BLaER1 treated with 17β-estradiol and CSF1 and Interleukin-3, amounts not matched to agents 10 nM and 100 nM (cell line): ENCODE measurements at regions not wholly inside any gene's neighbourhood (a gene's known extent, or its start where the extent isn't known, plus 50 kb on each side); places are given as distances from the start of the nearest gene placed in this dataset.

Experiments
- H3K27ac ChIP-seq, 11 experiments: shearing (Covaris generic); formaldehyde crosslinking; 2 replicates each; pipeline ENCODE4 v1.8.1; 2022
- H3K27me3 ChIP-seq, 11 experiments: shearing (Covaris generic); formaldehyde crosslinking; 2 replicates each; pipeline ENCODE4 v1.8.1; 2022
- H3K36me3 ChIP-seq, 11 experiments: shearing (Covaris generic); formaldehyde crosslinking; 2 replicates each; pipeline ENCODE4 v1.8.1; 2022
- H3K4me1 ChIP-seq, 10 experiments: shearing (Covaris generic); formaldehyde crosslinking; 2 replicates each; pipeline ENCODE4 v1.8.1; 2022
- H3K4me2 ChIP-seq, 11 experiments: shearing (Covaris generic); formaldehyde crosslinking; 2 replicates each; pipeline ENCODE4 v1.8.1; 2022
- H3K4me3 ChIP-seq, 10 experiments: shearing (Covaris generic); formaldehyde crosslinking; 2 replicates each; pipeline ENCODE4 v1.8.1; 2022
- H3K9ac ChIP-seq, 11 experiments: shearing (Covaris generic); formaldehyde crosslinking; 2 replicates each; pipeline ENCODE4 v1.8.1; 2022
- H3K9me3 ChIP-seq, 11 experiments: shearing (Covaris generic); formaldehyde crosslinking; replicated peaks in 1 of 11; 2 replicates each; pipeline ENCODE4 v1.8.1; 2022
- H4K20me1 ChIP-seq, 11 experiments: shearing (Covaris generic); formaldehyde crosslinking; 2 replicates each; pipeline ENCODE4 v1.8.1; 2022
- Cebpa-rat ChIP-seq, 11 experiments: shearing (Covaris generic); IDR thresholded peaks; 2 replicates each; pipeline ENCODE4 v1.8.1; 2022

DNA sequence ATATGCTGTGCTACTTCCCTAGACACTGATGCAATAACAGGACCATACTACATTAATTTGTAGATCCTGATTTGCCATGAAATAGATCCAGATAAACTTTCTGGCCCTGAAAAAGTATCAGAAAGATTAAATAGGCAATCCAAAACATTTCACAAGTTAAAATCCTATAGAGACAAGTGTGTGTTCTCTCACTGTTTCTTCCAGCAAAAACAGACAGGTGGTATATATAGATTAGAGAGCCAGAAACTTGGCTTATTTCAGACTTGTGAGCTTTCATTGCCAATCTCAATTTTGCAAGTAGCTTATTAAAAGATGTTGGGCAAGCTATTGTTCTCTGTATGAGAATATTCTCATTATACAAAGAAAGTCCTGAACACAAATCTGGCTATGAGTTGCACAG lies 289.1 kb upstream of the MANEA start:
- no peak overlapping the region for H3K9ac ChIP-seq
- no peak overlapping the region for H3K4me2 ChIP-seq
- no peak overlapping the region for H3K4me3 ChIP-seq
- no peaks in the 10 kb centered on the region for H3K9me3 ChIP-seq
- no peak overlapping the region for H3K27ac ChIP-seq
- TF ChIP-seq Cebpa-rat (IDR thresholded peaks at IDR 0.05): no peak
- H3K27me3 ChIP-seq: no peaks in the 10 kb centered on the region
- no peaks in the 10 kb centered on the region; a peak in 1 of 22 replicates for H4K20me1 ChIP-seq
- H3K4me1 ChIP-seq: peaks cover 0 to 9% (median 2%) of the 10 kb centered on the region in 10 experiments; a peak in 5 of 20 replicates
- H3K36me3 ChIP-seq: no peaks in the 10 kb centered on the region

DNA sequence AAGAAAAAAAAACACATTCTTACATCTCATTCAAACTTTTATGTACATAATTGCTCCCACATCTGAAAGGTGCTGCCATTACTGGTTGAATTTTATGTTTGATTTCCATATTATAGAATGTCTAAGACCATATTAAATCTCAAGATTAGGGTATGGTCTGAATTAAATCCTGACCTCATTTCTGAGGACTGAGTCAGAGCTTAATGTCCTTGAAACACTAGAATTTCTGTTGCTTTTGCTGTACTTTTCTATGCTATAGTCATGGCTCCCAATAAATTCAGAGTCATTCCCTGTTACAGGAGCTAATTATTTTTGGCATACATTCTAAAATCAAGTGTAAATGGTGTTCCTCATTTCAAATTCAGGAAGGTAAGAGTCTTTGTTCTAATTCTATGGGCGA lies 285.3 kb upstream of the MANEA start:
- H3K36me3 ChIP-seq: no peaks in the 10 kb centered on the region
- no peaks in the 10 kb centered on the region for H4K20me1 ChIP-seq
- H3K4me3 ChIP-seq: no peak overlapping the region
- TF ChIP-seq Cebpa-rat (IDR thresholded peaks at IDR 0.05): no peak
- no peaks in the 10 kb centered on the region for H3K9me3 ChIP-seq
- H3K9ac ChIP-seq: no peak overlapping the region
- no peak overlapping the region for H3K4me2 ChIP-seq
- H3K4me1 ChIP-seq: no peaks in the 10 kb centered on the region
- H3K27me3 ChIP-seq: no peaks in the 10 kb centered on the region
- H3K27ac ChIP-seq: no peak overlapping the region

DNA sequence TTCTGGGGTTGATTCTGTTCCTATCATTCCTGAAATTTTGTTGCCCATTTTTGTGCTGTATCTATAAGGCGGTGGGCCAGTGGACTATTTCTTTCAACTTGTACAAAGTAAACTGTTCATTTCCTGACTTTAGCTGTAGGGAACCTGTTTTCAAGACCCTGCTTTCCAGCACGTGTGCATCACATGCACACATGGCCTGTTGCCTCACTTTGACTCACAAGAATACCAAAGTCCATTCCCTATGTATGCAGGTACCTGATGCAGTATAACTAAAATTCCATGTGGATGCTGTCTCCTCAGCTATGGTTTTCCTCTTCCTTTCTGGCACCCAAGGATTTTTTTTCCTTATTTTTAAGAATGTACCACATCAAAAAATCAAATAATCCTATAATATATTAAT lies 284.1 kb upstream of the MANEA start:
- no peaks in the 10 kb centered on the region for H3K4me1 ChIP-seq
- no peaks in the 10 kb centered on the region for H3K27me3 ChIP-seq
- no peak overlapping the region for H3K27ac ChIP-seq
- no peaks in the 10 kb centered on the region for H3K9me3 ChIP-seq
- no peak overlapping the region for H3K4me2 ChIP-seq
- no peak overlapping the region for H3K9ac ChIP-seq
- no peaks in the 10 kb centered on the region for H4K20me1 ChIP-seq
- no peak overlapping the region for H3K4me3 ChIP-seq
- no peak for TF ChIP-seq Cebpa-rat (IDR thresholded peaks at IDR 0.05)
- H3K36me3 ChIP-seq: no peaks in the 10 kb centered on the region

DNA sequence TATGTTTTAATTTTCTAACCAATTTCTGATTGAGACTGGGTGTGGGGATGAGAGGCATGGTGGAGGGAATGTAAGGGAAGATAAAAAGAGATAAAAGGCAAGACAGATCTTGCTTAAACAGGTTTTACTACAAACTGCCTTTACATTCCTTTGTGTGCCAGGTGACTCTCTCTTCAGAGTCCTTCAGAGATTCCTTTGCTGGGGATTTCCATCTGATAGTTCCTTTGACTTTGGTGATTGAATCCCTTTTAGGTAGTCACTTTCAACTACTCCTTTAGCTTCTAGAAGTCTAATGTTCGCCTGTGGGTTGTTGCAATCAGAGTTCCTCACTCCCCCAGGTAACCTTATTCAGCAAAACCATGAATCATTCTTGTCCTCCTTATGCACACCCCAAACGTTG lies 283.3 kb upstream of the MANEA start:
- Histone ChIP-seq H3K4me3 (no peak overlapping the region), H3K36me3 (no peaks in the 10 kb centered on the region), H4K20me1 (no peaks in the 10 kb centered on the region), H3K27me3 (no peaks in the 10 kb centered on the region), H3K9ac (no peak overlapping the region), H3K27ac (no peak overlapping the region), H3K9me3 (no peaks in the 10 kb centered on the region), H3K4me2 (no peak overlapping the region), H3K4me1 (no peaks in the 10 kb centered on the region)
- TF ChIP-seq Cebpa-rat (IDR thresholded peaks at IDR 0.05): no peak

DNA sequence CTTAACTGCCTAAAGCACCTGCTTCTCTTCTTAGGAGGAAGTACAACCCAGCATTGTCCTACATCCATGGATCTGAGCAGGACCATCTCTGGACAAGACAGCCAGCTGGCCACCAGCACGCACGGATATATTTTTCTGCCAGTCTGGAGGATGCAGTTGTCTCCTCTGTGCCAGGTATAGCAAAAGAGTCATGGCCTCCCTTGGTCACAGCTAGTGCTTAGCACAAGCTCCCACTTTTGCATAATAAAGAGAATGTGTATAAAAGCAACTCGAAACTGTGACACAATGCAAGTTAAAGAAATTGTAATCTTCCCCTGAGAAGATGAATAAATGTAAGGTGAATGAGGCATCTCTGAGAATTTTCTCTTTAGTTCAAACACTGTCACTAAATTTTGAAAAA lies 267.8 kb upstream of the MANEA start:
- TF ChIP-seq Cebpa-rat (IDR thresholded peaks at IDR 0.05): no peak
- H3K4me1 ChIP-seq: no peaks in the 10 kb centered on the region
- no peaks in the 10 kb centered on the region for H3K27me3 ChIP-seq
- H3K27ac ChIP-seq: no peak overlapping the region
- no peaks in the 10 kb centered on the region for H3K36me3 ChIP-seq
- H4K20me1 ChIP-seq: no peaks in the 10 kb centered on the region
- no peaks in the 10 kb centered on the region for H3K9me3 ChIP-seq
- no peak overlapping the region for H3K9ac ChIP-seq
- H3K4me3 ChIP-seq: no peak overlapping the region
- no peak overlapping the region for H3K4me2 ChIP-seq

DNA sequence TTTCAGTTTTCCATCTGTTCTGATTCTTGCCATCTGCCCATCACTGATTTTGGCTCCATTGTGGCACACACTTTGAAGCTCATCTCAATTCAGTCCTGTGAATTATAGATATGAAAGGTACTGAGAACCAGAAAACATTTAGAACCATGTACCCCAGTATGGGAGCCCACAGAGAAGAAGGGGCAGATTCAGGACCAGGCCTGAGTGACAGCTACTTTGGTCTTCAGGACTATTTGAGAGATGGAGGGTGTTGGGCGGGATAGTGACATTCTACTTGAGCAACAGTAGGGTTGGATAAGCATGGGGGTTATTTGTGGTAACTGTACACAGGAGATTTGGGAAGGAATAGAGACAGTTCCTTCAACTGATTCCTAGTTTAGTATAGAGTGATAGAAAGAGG lies 259.2 kb upstream of the MANEA start:
- Histone ChIP-seq H3K27me3 (no peaks in the 10 kb centered on the region), H4K20me1 (no peaks in the 10 kb centered on the region), H3K4me2 (no peak overlapping the region), H3K36me3 (no peaks in the 10 kb centered on the region), H3K4me3 (no peak overlapping the region), H3K9ac (no peak overlapping the region), H3K4me1 (no peaks in the 10 kb centered on the region), H3K27ac (no peak overlapping the region), H3K9me3 (no peaks in the 10 kb centered on the region)
- no peak for TF ChIP-seq Cebpa-rat (IDR thresholded peaks at IDR 0.05)

DNA sequence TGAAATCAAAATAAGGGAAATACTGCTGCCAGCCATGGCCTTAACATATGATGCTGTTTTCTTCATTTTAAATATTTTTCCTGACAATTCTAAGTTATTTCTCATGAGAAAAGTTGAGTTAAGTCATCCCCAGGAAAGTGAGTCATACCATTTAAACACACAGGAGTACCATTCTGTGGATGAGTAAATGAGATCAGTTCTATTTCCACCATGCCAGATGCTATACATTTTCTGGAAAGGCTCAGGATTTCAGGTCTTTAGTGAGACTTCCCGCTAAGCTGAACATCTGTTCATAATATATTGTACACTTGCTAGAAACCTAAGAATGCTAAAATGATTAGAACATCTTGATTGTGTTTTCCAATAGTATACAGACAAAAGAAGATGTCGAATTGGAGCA lies 256.2 kb upstream of the MANEA start:
- TF ChIP-seq Cebpa-rat (IDR thresholded peaks at IDR 0.05): no peak
- no peaks in the 10 kb centered on the region for H3K27me3 ChIP-seq
- no peaks in the 10 kb centered on the region for H3K9me3 ChIP-seq
- H3K27ac ChIP-seq: no peak overlapping the region
- no peak overlapping the region for H3K9ac ChIP-seq
- no peaks in the 10 kb centered on the region for H4K20me1 ChIP-seq
- no peaks in the 10 kb centered on the region for H3K36me3 ChIP-seq
- H3K4me1 ChIP-seq: no peaks in the 10 kb centered on the region
- H3K4me2 ChIP-seq: no peak overlapping the region
- no peak overlapping the region for H3K4me3 ChIP-seq

DNA sequence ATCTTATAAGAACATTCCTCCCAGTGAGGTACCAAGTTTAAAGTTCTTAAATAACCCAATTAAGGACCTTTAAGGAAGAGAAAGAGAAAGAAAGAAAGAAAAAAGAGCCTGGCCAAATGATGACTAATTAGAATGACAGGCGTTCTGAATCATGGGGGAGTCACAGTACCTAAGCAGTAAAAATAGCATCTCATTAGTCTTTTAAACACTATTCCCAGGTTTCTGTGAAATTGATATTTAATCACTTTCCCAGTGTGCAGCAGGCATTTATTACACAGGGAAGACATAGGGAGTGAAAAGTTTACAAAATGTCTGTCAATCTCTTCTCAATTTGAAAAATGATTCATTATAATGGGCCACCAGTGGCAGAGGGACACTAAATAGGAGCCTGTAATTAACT lies 251.4 kb upstream of the MANEA start:
- Histone ChIP-seq H3K9me3 (no peaks in the 10 kb centered on the region), H4K20me1 (no peaks in the 10 kb centered on the region), H3K9ac (no peak overlapping the region), H3K27me3 (no peaks in the 10 kb centered on the region), H3K36me3 (no peaks in the 10 kb centered on the region), H3K4me2 (no peak overlapping the region), H3K27ac (no peak overlapping the region), H3K4me3 (no peak overlapping the region), H3K4me1 (no peaks in the 10 kb centered on the region)
- no peak for TF ChIP-seq Cebpa-rat (IDR thresholded peaks at IDR 0.05)

DNA sequence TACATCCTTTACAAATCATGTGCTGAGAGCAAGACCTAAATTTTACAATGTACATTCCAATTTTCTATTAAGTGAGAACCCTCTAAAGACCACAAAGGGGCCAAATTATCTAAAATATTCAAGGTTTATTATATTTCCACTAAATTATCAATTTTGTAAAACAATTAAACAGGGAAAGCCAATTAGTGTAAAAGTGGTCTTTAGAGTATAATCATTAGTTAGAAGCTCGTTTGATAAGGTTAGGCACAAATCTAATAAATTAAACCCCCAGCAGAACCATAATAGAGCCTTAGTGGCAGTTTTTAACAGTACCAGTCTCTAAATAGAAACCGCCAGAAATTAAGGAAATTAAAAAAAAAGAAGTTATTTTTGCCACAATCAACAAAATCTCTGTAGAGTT lies 249.1 kb upstream of the MANEA start:
- H3K27ac ChIP-seq: no peak overlapping the region
- H4K20me1 ChIP-seq: no peaks in the 10 kb centered on the region
- no peaks in the 10 kb centered on the region for H3K27me3 ChIP-seq
- H3K36me3 ChIP-seq: no peaks in the 10 kb centered on the region
- no peak overlapping the region for H3K9ac ChIP-seq
- no peak overlapping the region for H3K4me3 ChIP-seq
- no peaks in the 10 kb centered on the region for H3K4me1 ChIP-seq
- H3K4me2 ChIP-seq: no peak overlapping the region
- no peak for TF ChIP-seq Cebpa-rat (IDR thresholded peaks at IDR 0.05)
- H3K9me3 ChIP-seq: no peaks in the 10 kb centered on the region

DNA sequence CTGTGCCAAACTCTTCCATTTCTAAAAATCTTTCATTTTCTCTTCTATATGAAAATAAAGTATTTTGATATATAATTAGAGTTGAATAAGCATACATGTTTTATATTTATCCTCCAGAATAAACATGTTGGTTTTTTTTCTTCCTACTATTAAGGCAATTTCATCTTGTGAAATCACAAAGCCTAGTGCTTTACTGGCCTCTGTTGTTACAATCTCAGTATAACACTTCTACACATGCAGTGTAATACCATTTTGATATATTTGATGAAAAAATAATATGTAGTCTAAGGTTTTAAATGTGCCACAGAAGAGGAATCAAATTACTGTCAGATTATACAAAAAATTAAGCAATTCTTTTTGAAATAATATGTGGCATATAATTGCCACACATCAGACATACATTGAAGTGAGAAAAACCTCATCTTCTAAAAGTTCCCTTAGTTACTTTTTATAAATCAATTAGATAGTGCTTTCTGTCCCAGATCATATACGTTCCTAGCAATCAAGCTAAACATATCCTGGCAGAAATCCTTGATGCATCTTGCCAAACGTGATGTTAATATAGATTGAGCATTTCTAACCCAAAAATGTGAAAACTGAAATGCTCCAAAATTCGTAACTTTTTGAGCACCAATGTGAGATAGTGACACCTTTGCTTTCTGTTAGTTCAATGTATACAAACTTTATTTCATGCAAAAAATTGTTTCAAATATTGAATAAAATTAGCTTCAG lies 225.1 kb upstream of the MANEA start:
- H3K4me3 ChIP-seq: no peak overlapping the region
- no peaks in the 10 kb centered on the region for H3K9me3 ChIP-seq
- H3K27me3 ChIP-seq: no peaks in the 10 kb centered on the region

More for the DNA sequence above, 225.1 kb upstream of the MANEA start:
- H3K4me2 ChIP-seq: no peak overlapping the region
- no peaks in the 10 kb centered on the region for H3K4me1 ChIP-seq
- no peak overlapping the region for H3K27ac ChIP-seq
- H3K36me3 ChIP-seq: no peaks in the 10 kb centered on the region
- H3K9ac ChIP-seq: no peak overlapping the region
- no peak for TF ChIP-seq Cebpa-rat (IDR thresholded peaks at IDR 0.05)
- no peaks in the 10 kb centered on the region for H4K20me1 ChIP-seq
